H9 (cell line): ENCODE measurements at regions not wholly inside any gene's neighbourhood (a gene's known extent, or its start where the extent isn't known, plus 50 kb on each side); places are given as distances from the start of the nearest gene placed in this dataset.

Experiments
- DNase-seq: peaks from one replicate; pipeline ENCODE4 v3.0.0-alpha.2; 2017
- H2AFZ ChIP-seq: one replicate; pipeline ENCODE4 v1.6.1; 2013; ENCODE audit warnings: mild to moderate bottlenecking, low read length, control low read depth, moderate library complexity
- H2AK5ac ChIP-seq: 2 replicates; pipeline ENCODE4 v1.6.1; 2013; ENCODE audit warnings: low read length, control low read depth, mixed read lengths; ENCODE audit not compliant: insufficient read length
- H2BK120ac ChIP-seq: one replicate; pipeline ENCODE4 v1.6.1; 2013; ENCODE audit warnings: low read depth, mild to moderate bottlenecking, low read length, control low read depth, inconsistent platforms; ENCODE audit not compliant: poor library complexity, severe bottlenecking
- H2BK12ac ChIP-seq: 2 replicates; pipeline ENCODE4 v1.6.1; 2013; ENCODE audit warnings: low read length, control low read depth, mixed read lengths, low read depth; ENCODE audit not compliant: insufficient read length
- H2BK15ac ChIP-seq: 2 replicates; pipeline ENCODE4 v1.6.1; 2013; ENCODE audit warnings: low read depth, low read length, control low read depth
- H2BK20ac ChIP-seq: one replicate; pipeline ENCODE4 v1.6.1; 2013; ENCODE audit warnings: low read depth, mild to moderate bottlenecking, low read length, control low read depth, inconsistent platforms; ENCODE audit not compliant: poor library complexity, severe bottlenecking
- H2BK5ac ChIP-seq: 2 replicates; pipeline ENCODE4 v1.6.1; 2013; ENCODE audit warnings: low read length, control low read depth, mixed read lengths; ENCODE audit not compliant: insufficient read length
- H3K14ac ChIP-seq: 2 replicates; pipeline ENCODE4 v1.6.1; 2013; ENCODE audit warnings: low read length, control low read depth; ENCODE audit not compliant: insufficient read depth
- H3K18ac ChIP-seq: 2 replicates; pipeline ENCODE4 v1.6.1; 2013; ENCODE audit warnings: low read depth, mild to moderate bottlenecking, mixed read lengths, low read length, control low read depth; ENCODE audit not compliant: insufficient read length
- H3K23ac ChIP-seq: 2 replicates; pipeline ENCODE4 v1.6.1; 2013; ENCODE audit warnings: low read length, control low read depth, mixed read lengths, low read depth; ENCODE audit not compliant: insufficient read length
- H3K23me2 ChIP-seq: 2 replicates; pipeline ENCODE4 v1.6.1; 2013; ENCODE audit warnings: low read depth, mild to moderate bottlenecking, mixed read lengths, low read length, control low read depth; ENCODE audit not compliant: insufficient read length, poor library complexity, severe bottlenecking
- H3K27ac ChIP-seq: 2 replicates; pipeline ENCODE4 v1.5.1; 2013; ENCODE audit warnings: low read length, control low read depth, mixed read lengths, low read depth; ENCODE audit not compliant: insufficient read length
- H3K27me3 ChIP-seq: 2 replicates; pipeline ENCODE4 v1.6.1; 2013; ENCODE audit warnings: low read length, control low read depth, inconsistent platforms; ENCODE audit not compliant: insufficient read depth
- H3K4ac ChIP-seq: 2 replicates; pipeline ENCODE4 v1.6.1; 2013; ENCODE audit warnings: low read depth, mild to moderate bottlenecking, control low read depth, inconsistent platforms, low read length, moderate library complexity
- H3K4me1 ChIP-seq: 2 replicates; pipeline ENCODE4 v1.6.1; 2013; ENCODE audit warnings: low read length, control low read depth, inconsistent platforms; ENCODE audit not compliant: insufficient read depth
- H3K4me2 ChIP-seq: 2 replicates; pipeline ENCODE4 v1.6.1; 2013; ENCODE audit warnings: low read length, control low read depth, mixed read lengths; ENCODE audit not compliant: insufficient read length, insufficient read depth
- H3K56ac ChIP-seq: 2 replicates; pipeline ENCODE4 v1.6.1; 2013; ENCODE audit warnings: low read depth, mild to moderate bottlenecking, mixed read lengths, low read length, control low read depth; ENCODE audit not compliant: insufficient read length
- H3K79me1 ChIP-seq: 2 replicates; pipeline ENCODE4 v1.6.1; 2013; ENCODE audit warnings: low read depth, mild to moderate bottlenecking, moderate library complexity, low read length, control low read depth, inconsistent platforms; ENCODE audit not compliant: insufficient read depth, poor library complexity, severe bottlenecking
- H3K79me2 ChIP-seq: 2 replicates; pipeline ENCODE4 v1.6.1; 2013; ENCODE audit warnings: low read length, control low read depth, inconsistent platforms; ENCODE audit not compliant: insufficient read depth
- H3K9ac ChIP-seq: 2 replicates; pipeline ENCODE4 v1.6.1; 2013; ENCODE audit warnings: low read length, control low read depth, mixed read lengths; ENCODE audit not compliant: insufficient read length; ENCODE audit errors: extremely low read depth
- H3K9me3 ChIP-seq: one replicate; pipeline ENCODE4 v1.6.1; 2013; ENCODE audit warnings: low read depth, low read length, inconsistent platforms; ENCODE audit not compliant: control insufficient read depth
- H3T11ph ChIP-seq: one replicate; pipeline ENCODE4 v1.6.1; 2013; ENCODE audit warnings: mild to moderate bottlenecking, low read length, control low read depth, inconsistent platforms
- H4K20me1 ChIP-seq: one replicate; pipeline ENCODE4 v1.6.1; 2013; ENCODE audit not compliant: control insufficient read depth, insufficient read length, insufficient read depth
- H4K5ac ChIP-seq: 2 replicates; pipeline ENCODE4 v1.6.1; 2013; ENCODE audit warnings: low read depth, mild to moderate bottlenecking, mixed read lengths, low read length, control low read depth; ENCODE audit not compliant: insufficient read length
- H4K8ac ChIP-seq: replicated peaks from 2 replicates; pipeline ENCODE4 v1.6.1; 2013; ENCODE audit warnings: low read length, control low read depth, mixed read lengths, low read depth; ENCODE audit not compliant: insufficient read length
- H4K91ac ChIP-seq: 2 replicates; pipeline ENCODE4 v1.6.1; 2013; ENCODE audit warnings: low read depth, mild to moderate bottlenecking, moderate library complexity, mixed read lengths, low read length, control low read depth; ENCODE audit not compliant: insufficient read length
- H3K27ac Mint-ChIP-seq, 3 experiments: 2 replicates in 2 of 3; 3 replicates in 1 of 3; pipeline ENCODE4 v1.8.0; 2020 to 2021; ENCODE audit warnings: mixed read lengths in 3 of 3, mild to moderate bottlenecking in 1 of 3, moderate library complexity in 1 of 3
- H3K27me3 Mint-ChIP-seq: 2 replicates; pipeline ENCODE4 v1.8.0; 2021; ENCODE audit warnings: low read depth, mild to moderate bottlenecking, moderate library complexity, mixed read lengths
- H3K36me3 Mint-ChIP-seq, 3 experiments: 2 replicates in 2 of 3; 3 replicates in 1 of 3; pipeline ENCODE4 v1.8.0; 2020 to 2021; ENCODE audit warnings: low read depth in 3 of 3, mixed read lengths in 3 of 3; ENCODE audit not compliant: insufficient read depth in 1 of 3
- H3K4me1 Mint-ChIP-seq, 2 experiments: 2 replicates each; pipeline ENCODE4 v1.8.0; 2020; ENCODE audit warnings: mixed read lengths in 2 of 2
- H3K4me3 Mint-ChIP-seq, 2 experiments: 2 replicates in 1 of 2; 3 replicates in 1 of 2; pipeline ENCODE4 v1.8.0; 2020 to 2021; ENCODE audit warnings: mild to moderate bottlenecking in 2 of 2, mixed read lengths in 2 of 2, moderate library complexity in 1 of 2
- H3K9me3 Mint-ChIP-seq, 2 experiments: 2 replicates in 1 of 2; 3 replicates in 1 of 2; pipeline ENCODE4 v1.8.0; 2020; ENCODE audit warnings: mild to moderate bottlenecking in 2 of 2, mixed read lengths in 2 of 2, moderate library complexity in 1 of 2
- WGBS: extraction: QIAGEN DNeasy Blood & Tissue Kit; methylation state at CpG from one replicate; pipeline ENCODE4 v1.1.7; 2013; ENCODE audit warnings: missing lambda C conversion rate, low lambda C conversion rate, mixed read lengths; ENCODE audit not compliant: insufficient read length; ENCODE audit errors: extremely low coverage; 5-methylcytosine and 5-hydroxymethylcytosine counted together
- TF ChIP-seq, protein P1 (sequence below): fragments of 200-600 bp; sonication (generic); conservative IDR thresholded peaks from 3 replicates; pipeline ENCODE4 v1.8.0; 2021; ENCODE audit warnings: antibody characterized with exemption, mild to moderate bottlenecking

DNA sequence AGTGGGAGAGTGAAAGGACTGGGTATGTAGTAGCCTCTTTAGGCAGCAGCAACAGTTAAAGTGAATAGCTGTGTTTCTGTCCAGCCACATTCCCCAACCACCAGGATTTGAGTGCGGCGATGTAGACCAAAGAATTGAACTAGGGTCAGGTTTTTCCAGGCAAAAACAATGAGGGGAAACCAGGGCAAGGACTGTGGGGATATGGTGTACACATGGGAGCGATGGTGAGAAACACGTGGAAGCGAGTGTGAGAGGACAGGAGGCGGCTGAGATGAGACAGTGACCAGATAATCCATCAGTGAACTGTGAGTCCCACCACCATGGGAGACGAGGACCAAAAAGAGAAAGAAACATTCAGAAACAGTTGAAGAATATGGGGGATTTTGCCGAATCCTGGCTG lies 409.5 kb downstream of the TSN start:
- Histone ChIP-seq H4K8ac (no peak overlapping the region), H2BK120ac (no peak overlapping the region), H3K27ac (no peak overlapping the region), H3K79me2 (no peaks in the 10 kb centered on the region), H3K27me3 (no peaks in the 10 kb centered on the region), H3K14ac (no peak overlapping the region), H3K56ac (no peak overlapping the region), H4K20me1 (no peaks in the 10 kb centered on the region), H4K91ac (no peak overlapping the region), H3K23ac (no peak overlapping the region), H3K18ac (no peak overlapping the region), H2BK5ac (no peak overlapping the region), H2AK5ac (no peak overlapping the region), H3K9ac (no peak overlapping the region), H3K23me2 (no peaks in the 10 kb centered on the region), H3K4me2 (no peak overlapping the region), H2BK20ac (no peak overlapping the region), H3K4ac (no peak overlapping the region), H3K79me1 (no peaks in the 10 kb centered on the region), H2AFZ (no peak overlapping the region), H3T11ph (no peak overlapping the region), H2BK15ac (no peak overlapping the region), H4K5ac (no peak overlapping the region), H2BK12ac (no peak overlapping the region), H3K9me3 (no peaks in the 10 kb centered on the region), H3K4me1 (no peaks in the 10 kb centered on the region)
- Mint-ChIP-seq H3K36me3 (no peaks in the 10 kb centered on the region), H3K4me1 (no peaks in the 10 kb centered on the region), H3K27ac (no peak overlapping the region), H3K4me3 (no peak overlapping the region), H3K27me3 (peaks cover 2% of the 10 kb centered on the region), H3K9me3 (no peaks in the 10 kb centered on the region)
- TF ChIP-seq, protein P1, sequence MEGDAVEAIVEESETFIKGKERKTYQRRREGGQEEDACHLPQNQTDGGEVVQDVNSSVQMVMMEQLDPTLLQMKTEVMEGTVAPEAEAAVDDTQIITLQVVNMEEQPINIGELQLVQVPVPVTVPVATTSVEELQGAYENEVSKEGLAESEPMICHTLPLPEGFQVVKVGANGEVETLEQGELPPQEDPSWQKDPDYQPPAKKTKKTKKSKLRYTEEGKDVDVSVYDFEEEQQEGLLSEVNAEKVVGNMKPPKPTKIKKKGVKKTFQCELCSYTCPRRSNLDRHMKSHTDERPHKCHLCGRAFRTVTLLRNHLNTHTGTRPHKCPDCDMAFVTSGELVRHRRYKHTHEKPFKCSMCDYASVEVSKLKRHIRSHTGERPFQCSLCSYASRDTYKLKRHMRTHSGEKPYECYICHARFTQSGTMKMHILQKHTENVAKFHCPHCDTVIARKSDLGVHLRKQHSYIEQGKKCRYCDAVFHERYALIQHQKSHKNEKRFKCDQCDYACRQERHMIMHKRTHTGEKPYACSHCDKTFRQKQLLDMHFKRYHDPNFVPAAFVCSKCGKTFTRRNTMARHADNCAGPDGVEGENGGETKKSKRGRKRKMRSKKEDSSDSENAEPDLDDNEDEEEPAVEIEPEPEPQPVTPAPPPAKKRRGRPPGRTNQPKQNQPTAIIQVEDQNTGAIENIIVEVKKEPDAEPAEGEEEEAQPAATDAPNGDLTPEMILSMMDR, result no peak
- no CpG with 5 or more reads among the region's 8 CpGs for WGBS
- no peak for DNase-seq
